ENCODE measurements at regions not wholly inside any gene's neighbourhood (a gene's known extent, or its start where the extent isn't known, plus 50 kb on each side); places are given as distances from the start of the nearest gene placed in this dataset.
"Not testable (repeated sequence)": the region's sequence is repeated elsewhere in the genome, so short reads cannot be mapped to it uniquely, and the experiment has no call there.

DNA sequence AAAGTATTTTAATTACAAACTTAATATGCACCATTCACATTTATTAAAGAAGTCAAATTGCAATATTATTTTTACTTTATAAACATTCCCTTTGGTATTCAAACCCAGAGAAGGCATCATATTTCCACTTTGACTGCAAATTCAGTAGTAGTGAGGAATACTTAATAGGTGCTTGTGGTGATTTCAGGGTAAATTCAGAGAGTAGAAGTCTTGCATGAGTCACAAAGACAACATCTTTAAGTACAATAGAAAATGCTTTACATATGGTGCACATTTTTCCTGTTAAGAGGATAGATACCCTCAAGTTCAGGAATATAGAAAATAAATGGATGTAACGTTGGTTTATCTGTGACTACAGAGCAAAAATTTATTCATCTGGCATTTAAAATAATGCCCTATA lies 390.2 kb downstream of the TENT5A start:
- no peak overlapping the region for H3K4me3 ChIP-seq
- 38% methylated on average over 1 of the region's 1 CpG for WGBS (ENCODE audit: insufficient coverage, low coverage, low lambda C conversion rate, missing lambda C conversion rate)
- no peak for TF ChIP-seq POLR2A (IDR thresholded peaks at IDR 0.05)
- TF ChIP-seq, protein P1, sequence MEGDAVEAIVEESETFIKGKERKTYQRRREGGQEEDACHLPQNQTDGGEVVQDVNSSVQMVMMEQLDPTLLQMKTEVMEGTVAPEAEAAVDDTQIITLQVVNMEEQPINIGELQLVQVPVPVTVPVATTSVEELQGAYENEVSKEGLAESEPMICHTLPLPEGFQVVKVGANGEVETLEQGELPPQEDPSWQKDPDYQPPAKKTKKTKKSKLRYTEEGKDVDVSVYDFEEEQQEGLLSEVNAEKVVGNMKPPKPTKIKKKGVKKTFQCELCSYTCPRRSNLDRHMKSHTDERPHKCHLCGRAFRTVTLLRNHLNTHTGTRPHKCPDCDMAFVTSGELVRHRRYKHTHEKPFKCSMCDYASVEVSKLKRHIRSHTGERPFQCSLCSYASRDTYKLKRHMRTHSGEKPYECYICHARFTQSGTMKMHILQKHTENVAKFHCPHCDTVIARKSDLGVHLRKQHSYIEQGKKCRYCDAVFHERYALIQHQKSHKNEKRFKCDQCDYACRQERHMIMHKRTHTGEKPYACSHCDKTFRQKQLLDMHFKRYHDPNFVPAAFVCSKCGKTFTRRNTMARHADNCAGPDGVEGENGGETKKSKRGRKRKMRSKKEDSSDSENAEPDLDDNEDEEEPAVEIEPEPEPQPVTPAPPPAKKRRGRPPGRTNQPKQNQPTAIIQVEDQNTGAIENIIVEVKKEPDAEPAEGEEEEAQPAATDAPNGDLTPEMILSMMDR (IDR thresholded peaks at IDR 0.05) = no peak
- H3K36me3 ChIP-seq = no peaks in the 10 kb centered on the region
- intact Hi-C loops (cut with DNase I) = no loop called here
- H3K27me3 ChIP-seq = no peaks in the 10 kb centered on the region
- peaks cover 0 to 4% (median 0%) of the 10 kb centered on the region in 4 donors for H3K4me1 ChIP-seq
- DNase-seq = no peak
- ATAC-seq = no peak
- H3K27ac ChIP-seq = no peak overlapping the region
- H3K9me3 ChIP-seq = no peaks in the 10 kb centered on the region

DNA sequence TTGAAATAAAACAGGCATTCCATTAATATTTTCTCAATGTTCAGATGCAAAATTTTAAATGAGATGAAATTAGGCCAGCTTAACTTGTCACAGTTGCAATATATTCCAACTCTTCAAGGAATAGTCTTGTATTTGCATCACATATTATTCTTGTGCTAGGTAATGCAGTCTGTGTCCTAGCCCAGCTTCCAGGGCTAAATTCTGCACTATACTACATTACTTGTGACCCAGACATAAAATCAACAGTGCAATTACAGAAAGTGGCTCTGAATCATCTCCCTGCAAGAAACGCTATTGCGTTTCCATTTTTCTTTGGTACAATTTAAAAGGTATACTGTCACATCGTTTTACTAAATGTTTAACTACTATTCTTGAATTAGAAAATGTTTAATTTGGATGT lies 399.2 kb downstream of the TENT5A start:
- DNase-seq = no peak
- WGBS (ENCODE audit: insufficient coverage, low coverage, low lambda C conversion rate, missing lambda C conversion rate) = 83% methylated on average over 3 of the region's 3 CpGs
- no peaks in the 10 kb centered on the region for H3K36me3 ChIP-seq
- TF ChIP-seq, protein P1 (IDR thresholded peaks at IDR 0.05) = no peak
- no peak for TF ChIP-seq POLR2A (IDR thresholded peaks at IDR 0.05)
- H3K9me3 ChIP-seq = no peaks in the 10 kb centered on the region
- no peaks in the 10 kb centered on the region for H3K27me3 ChIP-seq
- ATAC-seq = no peak
- no peak overlapping the region for H3K4me3 ChIP-seq
- intact Hi-C loops (cut with DNase I) = no loop called here
- H3K27ac ChIP-seq = no peak overlapping the region
- H3K4me1 ChIP-seq = no peaks in the 10 kb centered on the region

DNA sequence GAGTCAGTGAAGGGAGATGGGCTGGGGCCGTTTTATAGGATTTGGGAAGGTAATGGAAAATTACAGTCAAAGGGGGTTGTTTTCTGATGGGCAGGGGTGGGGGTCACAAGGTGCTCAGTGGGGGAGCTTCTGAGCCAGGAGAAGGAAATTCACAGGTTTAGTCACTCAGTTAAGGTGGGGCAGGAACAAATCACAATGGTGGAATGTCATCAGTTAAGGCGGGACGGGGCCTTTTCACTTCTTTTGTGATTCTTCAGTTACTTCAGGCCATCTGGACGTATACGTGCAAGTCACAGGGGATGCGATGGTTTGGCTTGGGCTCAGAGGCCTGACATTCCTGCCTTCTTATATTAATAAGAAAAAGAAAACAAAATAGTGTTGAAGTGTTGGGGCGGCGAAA lies 408.5 kb downstream of the TENT5A start:
- H3K4me1 ChIP-seq; H3K27ac ChIP-seq; H3K4me3 ChIP-seq; H3K9me3 ChIP-seq; H3K36me3 ChIP-seq; DNase-seq; H3K27me3 ChIP-seq; ATAC-seq; intact Hi-C loops (cut with DNase I): not testable (repeated sequence)
- WGBS (ENCODE audit: insufficient coverage, low coverage, low lambda C conversion rate, missing lambda C conversion rate) = 78% methylated on average over 8 of the region's 8 CpGs

DNA sequence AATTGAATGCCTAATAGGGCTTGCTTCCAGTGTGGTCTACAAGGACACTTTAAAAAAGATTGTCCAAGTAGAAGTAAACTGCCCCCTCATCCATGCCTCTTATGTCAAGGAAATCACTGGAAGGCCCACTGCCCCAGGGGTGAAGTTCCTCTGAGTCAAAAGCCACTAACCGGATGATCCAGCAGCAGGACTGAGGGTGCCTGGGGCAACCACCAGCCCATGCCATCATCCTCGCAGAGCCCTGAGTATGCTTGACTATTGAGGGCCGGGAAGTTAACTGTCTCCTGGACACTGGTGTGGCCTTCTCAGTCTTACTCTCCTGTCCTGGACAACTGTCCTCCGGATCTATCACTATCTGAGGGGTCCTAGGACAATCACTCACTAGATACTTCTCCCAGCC lies 411.5 kb downstream of the TENT5A start:
- TF ChIP-seq, protein P1 (IDR thresholded peaks at IDR 0.05) = no peak
- no peak for TF ChIP-seq POLR2A (IDR thresholded peaks at IDR 0.05)
- Histone ChIP-seq H3K27ac (no peak overlapping the region), H3K4me3 (no peak overlapping the region), H3K4me1 (no peaks in the 10 kb centered on the region), H3K27me3 (no peaks in the 10 kb centered on the region), H3K36me3 (no peaks in the 10 kb centered on the region), H3K9me3 (no peaks in the 10 kb centered on the region)
- intact Hi-C loops (cut with DNase I) = no loop called here
- 90% methylated on average over 3 of the region's 4 CpGs for WGBS (ENCODE audit: insufficient coverage, low coverage, low lambda C conversion rate, missing lambda C conversion rate)
- DNase-seq (no peak), ATAC-seq (no peak)

DNA sequence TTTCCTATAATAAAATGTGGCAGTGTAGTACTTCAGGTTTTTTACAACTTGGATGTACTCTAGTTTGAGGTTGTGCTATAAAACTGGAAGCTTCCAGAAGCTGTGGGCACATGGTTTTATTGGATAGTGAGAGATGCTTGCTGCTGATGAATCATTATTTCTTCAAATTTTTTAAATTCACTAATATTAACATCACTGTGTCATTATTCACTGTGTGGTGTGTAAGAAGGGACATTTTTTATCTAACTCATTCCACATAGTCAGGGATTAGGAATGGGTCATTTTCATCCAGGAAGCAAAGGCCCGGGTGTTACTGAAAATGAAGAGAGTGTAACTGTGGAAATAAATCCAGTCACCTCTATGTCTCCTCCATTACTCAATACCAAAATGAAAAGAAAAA lies 421.0 kb downstream of the TENT5A start:
- WGBS (ENCODE audit: insufficient coverage, low coverage, low lambda C conversion rate, missing lambda C conversion rate) = 100% methylated on average over 1 of the region's 1 CpG
- Histone ChIP-seq H3K4me1 (no peaks in the 10 kb centered on the region), H3K4me3 (no peak overlapping the region), H3K27me3 (no peaks in the 10 kb centered on the region), H3K27ac (no peak overlapping the region), H3K36me3 (no peaks in the 10 kb centered on the region), H3K9me3 (no peaks in the 10 kb centered on the region)
- DNase-seq (no peak), ATAC-seq (no peak)
- intact Hi-C loops (cut with DNase I) = no loop called here
- TF ChIP-seq, protein P1 (IDR thresholded peaks at IDR 0.05) = no peak
- no peak for TF ChIP-seq POLR2A (IDR thresholded peaks at IDR 0.05)
